HuH-7 (cell line): ENCODE measurements at regions not wholly inside any gene's neighbourhood (a gene's known extent, or its start where the extent isn't known, plus 50 kb on each side); places are given as distances from the start of the nearest gene placed in this dataset.
"Not testable (repeated sequence)": the region's sequence is repeated elsewhere in the genome, so short reads cannot be mapped to it uniquely, and the experiment has no call there.

Source experiments
- DNase-seq: peaks from one replicate; pipeline ENCODE4 v3.0.0; 2011; ENCODE audit warnings: low spot score

DNA sequence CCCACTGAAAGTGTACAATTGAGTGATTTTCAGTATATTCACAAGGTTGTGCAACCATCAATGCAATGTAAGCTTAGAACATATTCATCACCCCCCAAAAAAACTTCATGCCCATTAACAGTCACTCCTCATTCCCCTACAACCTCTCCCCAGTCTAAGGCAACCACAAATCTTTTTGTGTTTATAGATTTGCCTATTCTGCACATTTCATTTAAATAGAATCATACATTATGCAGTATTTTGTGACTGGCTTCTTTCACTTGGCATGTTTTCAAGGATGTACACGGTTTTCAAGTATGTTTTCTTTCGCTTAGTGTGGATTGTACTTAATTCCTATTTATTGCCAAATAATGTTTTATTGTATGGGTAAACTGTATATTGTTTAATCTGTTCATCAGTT lies 95.6 kb upstream of the ADRA1D start:
- no peak for DNase-seq

DNA sequence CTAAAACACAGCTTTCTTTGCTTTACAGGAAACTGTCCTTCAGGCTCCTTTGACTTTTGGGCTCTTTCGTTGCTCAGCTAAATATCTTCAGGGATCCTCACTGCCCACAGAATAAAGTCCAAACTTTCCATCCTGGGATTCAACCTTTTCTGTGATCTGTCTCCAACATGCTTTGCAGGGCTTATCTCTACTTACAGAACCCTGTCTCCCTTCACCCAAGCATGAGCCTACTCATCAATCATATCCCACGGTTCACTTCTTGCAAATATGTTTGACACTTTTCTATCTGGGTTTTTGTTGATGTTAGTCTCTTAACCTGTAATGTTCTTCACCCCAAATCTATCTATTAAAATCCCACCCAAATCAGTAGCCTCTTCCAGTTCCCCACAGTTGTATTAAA lies 93.5 kb upstream of the ADRA1D start:
- no peak for DNase-seq

DNA sequence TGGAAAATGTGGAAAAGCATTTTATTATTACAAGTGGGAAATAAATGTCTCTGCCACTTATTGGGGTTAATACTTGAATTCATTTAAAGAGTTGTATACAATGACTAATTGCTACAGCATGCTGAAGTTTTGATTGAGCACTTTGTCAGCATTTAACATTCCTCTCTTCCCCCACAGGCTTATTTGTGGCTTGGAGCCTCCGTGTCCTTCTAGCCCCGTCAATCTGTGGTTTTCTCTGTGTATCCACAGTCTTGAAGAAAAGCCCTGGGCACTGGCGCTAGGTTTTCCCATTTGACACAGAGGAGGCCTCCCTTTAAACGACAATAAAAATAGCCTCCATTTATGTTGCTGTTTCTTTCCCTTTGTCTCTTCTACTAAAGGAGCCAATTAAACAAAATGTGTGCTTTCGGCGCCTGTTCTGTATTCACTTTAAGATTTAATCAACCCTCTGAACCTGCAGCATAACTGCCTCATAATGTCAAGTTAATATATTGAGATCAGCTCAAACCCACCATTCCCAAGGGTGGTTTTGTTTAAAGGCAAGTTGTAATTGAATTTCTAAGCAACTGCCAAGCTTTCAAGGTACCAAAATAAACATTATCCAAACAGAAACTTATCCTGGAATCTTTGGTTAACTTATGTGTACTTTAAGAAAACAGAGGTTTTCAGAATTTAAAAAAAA lies 92.9 kb upstream of the ADRA1D start:
- no peak for DNase-seq

DNA sequence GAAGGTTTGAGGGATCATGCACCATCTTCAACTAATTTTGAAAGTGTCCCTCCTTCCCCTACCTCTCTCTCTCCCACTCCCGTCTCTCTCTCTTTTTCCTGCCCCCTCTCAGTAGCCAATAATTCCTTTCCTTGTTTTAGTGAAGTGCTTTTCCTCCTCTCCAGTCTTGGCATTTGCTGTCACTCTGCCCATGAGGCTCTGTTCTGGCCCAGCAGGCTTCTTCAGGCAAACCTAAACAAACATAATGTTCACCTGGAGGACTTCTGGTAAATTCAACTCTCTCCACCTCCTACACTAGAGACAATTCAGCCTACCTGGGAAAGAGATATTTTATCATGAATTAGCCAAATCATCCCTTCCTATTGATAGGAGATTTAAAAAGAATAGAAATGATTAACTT lies 86.6 kb upstream of the ADRA1D start:
- DNase-seq: no peak

DNA sequence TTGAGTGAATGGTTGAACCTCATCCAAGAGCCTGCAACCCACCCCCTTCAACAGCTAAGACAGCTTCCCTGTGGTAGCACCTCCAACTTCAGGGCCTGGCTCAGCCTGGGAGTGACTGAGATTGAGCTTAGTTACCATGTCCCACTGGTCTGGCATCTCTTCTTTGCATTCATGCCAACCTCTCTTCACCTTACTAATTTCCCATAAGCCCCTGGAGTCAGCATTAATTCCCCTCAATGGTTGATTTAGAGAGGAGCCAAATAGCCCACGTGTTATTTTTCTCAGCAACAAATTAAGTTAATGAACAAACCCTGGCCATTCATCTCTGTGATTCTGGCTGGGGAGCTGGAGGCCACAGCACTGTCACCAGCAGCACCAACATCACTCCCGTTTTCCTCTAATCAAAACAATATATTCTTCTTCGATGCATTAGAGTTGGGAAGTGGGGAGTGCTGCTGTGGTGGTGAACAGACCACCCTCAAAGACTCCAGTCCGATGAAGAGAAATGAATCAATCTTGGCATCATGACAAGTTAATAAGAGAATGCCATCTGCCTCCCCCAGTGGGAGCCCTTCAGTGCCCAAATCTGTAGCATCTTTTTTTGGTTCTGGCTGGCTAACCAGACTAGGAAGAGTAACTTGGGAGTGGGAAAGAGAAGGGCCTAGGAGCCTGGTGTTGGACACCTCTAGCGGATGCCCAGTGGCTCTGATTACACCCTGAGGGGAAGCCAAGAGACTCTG lies 83.2 kb upstream of the ADRA1D start:
- no peak for DNase-seq

DNA sequence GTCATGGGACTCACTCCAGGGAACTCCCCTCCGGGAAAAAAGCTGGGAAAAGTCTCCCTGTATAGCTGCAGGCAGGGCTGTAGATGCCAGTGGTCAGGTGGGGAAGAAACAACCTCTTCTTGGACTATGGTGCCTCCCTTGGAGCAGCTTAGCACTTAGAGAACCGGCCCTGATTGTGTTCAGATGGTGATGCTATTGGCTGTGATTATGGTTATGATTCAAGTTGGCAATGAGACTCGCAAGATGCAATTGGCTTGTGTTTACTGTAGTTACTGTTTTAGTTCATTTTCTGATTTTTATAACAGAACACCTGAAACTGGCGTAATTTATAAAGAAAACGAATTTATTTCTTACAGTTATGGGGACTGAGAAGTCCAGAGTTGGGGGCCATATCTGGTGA lies 80.9 kb upstream of the ADRA1D start:
- DNase-seq: no peak

DNA sequence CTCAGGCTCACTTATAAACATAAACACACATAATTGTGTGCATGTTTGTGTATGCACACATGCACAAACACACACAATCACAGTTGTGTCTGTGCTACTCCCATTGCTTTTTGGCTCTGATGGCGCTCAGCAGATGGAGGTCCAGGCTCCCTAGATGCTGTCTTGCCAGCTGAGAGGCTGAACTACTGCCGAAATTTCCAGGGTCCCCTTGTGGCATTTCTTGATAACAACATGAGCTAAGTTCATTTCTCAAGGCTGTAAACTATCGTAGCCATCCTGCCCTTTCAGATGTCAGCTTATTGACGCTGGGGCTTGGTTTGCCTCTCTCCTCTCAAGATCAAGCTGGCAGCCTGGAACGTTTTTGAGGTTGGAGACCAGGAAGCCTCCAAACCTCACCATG lies 80.1 kb upstream of the ADRA1D start:
- no peak for DNase-seq

DNA sequence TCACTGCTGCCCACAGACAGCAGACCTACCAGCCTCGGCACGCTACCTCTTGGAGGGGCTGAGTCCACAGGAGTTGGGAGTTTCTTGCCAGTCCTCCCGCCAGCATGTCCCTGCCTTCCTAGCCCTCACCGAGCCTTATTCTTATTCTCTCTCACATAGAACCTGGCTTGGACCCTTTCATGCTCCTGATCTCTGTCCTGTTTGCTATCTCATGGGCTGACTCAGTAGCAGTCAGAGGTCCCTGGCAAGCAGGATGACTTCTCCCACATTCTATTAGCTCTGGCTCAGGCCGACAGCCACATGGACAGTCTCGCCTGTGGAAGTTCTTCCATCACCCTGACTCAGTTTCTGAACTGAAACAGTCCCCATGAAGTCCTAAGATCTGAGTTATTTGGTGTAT lies 79.5 kb upstream of the ADRA1D start:
- DNase-seq: no peak

DNA sequence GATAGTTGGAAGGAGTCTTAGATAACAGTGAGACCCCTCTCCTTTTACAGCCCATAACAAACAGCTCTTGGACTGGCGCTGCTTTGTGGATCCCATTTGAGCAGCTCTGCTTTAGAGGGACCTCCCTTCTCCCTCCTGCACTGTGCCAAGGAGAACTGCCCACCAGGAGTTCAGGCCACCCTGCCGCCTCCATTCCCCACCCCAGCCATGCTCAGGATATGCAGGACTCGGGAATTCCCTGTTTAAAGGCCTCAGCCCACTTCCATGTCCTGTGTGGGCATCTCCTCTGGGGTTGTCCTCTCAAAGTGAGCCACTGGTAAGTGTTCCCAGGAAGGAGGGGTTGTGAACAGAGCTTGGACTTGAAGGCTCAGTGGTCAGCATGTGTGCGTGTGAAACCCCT lies 78.9 kb upstream of the ADRA1D start:
- DNase-seq: no peak

DNA sequence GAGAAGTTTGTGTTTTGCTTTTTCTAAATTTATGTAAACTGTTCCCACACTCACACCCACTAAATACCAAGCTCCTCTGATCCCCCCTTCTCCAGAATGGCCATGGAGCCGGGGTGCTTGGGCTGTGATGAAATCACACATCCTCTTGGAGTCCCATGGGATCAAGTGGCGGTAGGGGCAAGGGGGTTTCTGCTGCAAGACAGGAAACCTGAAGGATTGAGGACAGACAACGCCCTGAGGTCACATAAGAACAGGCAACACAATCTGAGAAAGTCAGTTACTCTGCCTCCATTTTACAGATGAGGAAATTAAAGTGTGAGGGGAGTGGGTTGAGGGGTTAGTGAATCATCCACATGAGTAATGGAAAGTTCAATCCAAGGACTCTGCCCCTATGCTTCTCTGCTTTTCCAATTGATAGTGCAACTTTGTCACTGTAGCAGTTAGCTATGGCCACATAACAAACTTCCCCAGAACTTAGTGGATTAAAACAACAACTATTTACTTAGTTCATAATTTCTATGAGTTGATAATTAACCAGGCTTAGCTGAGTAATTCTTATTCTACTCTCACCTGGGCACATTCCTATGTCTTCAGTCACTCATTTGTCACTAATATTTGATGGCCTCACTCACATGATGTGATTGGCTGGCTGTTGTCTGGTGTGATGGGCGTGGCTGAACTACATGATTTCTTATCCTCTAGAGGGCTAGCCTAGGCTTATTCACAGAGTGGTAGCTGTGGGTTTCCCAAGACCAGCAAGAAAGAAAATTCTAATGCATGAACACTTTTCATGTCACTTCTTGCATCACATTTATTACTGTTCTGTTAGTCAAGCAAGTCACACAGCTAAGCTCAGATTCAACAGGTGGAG lies 77.3 kb upstream of the ADRA1D start:
- DNase-seq: no peak

DNA sequence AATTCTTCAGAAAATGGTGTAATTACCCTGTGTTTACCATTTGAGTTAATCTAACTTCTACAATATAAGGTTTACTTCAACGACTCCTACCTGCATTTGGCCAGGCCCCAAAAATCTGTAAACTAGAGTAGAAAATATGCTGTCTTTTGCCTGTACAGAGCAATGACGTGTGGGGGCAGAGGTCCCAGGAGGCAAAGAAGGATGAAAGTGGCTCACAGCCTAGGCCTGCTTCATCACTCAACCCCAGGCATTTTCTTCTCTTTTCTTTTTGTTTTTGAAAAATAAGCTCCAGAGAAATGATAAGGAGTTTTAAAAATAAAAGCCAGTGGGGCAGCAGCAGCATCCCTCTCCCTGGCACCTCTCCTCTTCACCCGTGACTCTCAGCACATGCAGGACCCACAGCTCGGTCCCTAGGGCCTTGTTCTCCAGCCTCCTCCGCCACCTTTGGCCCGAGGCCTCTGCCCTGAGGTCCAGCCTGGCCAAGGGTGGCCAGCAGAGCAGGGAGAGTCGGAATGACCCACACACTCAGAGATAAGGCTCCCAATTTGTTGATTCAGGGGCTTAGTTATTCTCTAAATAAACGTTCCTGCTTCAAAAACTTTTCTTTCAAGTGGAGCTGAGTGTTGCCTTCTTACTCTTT lies 76.6 kb upstream of the ADRA1D start:
- DNase-seq: no peak

DNA sequence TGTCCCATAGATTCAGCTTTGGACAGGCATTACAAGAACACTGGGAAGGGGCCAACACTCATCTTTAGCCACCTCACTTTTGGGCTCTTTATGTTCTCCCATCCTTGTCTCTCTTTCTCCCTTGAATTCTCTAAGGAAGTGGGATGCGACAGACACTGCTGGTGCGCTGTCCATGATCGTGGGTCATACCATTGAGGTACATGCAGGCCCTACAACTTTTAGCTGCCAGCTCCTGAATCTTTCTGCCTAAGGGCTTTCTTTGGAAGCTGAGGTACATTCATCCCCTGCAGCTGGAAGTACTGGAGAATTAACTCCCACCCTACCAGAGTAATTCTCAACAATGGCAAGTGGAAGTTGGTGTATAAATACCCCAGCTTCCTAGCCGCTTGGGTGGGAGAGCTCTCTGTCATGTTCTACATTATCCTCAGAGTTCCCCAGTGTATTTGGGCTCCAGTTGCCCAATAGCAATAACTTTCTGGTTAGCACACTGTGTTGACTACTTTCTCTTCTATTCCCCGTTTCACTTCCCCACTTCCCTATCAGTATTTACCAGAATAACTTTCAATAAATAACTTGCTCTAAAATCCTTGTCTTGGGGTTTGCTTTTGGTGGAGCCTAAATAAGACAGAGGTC lies 75.6 kb upstream of the ADRA1D start:
- no peak for DNase-seq

DNA sequence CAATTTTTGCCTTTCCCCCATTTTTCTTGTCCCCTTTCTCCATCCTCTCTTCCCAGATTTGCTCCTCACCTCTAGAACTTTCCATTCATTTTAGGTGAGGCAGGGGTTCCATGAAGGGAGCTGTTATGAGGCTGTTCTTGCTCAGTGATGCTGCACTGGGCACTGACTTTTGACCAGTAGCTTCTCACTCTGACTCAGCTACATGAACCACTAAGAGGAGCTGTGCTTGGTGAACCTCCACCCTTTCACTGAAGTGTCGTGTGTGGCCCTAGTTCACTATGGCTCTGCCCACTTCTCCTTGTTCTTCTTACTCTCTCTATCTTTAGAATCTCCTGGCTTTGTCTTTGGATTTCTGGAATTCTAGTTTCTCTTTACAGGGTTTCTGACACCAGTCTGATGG lies 73.4 kb upstream of the ADRA1D start:
- DNase-seq: no peak

DNA sequence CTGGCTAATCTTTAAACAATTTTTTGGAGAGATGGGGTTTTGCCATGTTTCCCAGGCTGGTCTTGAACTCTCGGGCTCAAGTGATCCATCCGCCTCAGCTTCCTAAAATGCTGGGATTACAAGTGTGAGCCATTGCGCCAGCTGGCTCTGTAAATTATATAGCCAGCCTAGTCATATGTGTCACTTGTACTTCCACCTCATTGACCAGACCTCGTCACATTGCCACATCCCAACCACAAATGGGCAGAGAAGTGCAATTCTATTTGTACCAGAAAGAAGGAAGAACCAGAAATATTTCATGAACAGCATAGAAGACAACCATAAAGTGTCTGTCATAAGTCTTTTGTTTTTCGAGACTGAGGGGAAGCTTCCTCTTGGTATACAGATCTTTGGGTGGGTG lies 71.2 kb upstream of the ADRA1D start:
- no peak for DNase-seq

DNA sequence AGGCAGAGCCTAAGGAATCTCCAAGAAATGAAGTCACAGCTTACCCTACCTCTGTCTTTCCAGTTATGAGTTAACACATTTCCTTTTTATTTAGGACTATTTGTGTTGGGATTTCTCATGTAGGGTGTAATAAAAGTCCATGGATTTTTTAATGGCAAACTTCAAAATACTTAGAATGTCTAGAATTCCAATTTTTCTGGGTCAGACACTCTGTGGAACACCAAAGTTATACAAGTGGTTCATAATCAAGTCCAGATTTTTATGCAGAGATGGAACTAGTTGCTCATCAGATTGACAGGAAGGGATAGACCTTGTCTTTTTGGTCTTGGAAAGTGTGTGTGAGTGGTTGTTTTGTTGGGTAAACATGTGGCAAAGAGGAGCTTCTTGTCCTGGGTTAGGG lies 69.8 kb upstream of the ADRA1D start:
- no peak for DNase-seq

DNA sequence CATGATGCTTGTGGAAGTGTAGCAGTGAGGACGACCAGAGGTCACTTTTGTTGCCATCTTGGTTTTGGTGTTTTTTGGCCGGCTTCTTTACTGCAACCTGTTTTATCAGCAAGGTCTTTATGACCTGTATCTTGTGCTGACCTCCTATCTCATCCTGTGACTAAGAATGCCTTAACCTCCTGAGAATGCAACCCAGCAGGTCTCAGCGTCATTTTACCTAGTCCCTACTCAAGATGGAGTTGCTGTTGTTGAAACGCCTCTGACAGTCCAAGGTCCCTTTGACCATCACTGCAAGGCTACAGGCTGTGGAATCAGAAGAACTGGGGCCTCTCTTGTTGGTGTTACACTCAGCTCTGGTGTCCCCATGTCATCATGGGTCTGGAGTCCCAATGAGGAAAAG lies 61.5 kb upstream of the ADRA1D start:
- DNase-seq: not testable (repeated sequence)

DNA sequence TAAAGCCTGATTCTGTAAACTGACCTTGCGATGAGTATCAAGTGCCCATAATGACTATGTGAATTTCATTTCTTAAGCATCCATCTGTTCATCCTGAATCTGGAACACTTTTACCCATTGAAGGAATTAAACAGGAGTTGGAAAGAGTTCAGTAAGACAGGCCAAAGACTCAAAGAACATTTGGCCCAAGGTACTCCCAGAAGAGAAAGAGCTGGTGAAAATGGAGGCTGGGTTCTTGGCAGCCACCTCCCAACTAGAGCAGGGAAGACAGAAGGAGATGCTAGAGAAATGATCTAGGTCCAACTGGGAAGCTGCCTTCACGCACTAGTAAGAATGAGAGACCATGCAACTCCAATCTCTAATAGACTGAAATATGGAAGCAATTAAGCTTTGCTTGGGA lies 57.1 kb upstream of the ADRA1D start:
- no peak for DNase-seq

DNA sequence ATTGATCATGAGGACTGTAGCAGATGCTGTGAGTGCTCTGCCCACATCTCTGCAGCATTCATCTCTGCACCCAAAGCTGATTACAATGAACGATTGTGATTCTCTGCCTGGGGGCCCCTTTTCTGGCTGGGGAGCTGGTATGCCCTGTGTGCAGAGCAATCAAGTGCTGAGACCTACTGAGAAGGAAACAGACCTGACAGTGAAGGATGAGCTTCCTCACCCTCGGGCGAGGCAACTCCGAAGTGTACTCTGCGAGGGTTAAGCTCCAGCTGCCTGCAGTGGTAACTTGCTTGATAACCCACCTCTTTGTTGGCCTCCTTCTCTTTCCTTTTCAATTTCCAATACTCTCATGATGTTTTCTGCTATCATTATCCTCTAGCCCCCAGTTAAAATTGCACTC lies 56.0 kb upstream of the ADRA1D start:
- no peak for DNase-seq

DNA sequence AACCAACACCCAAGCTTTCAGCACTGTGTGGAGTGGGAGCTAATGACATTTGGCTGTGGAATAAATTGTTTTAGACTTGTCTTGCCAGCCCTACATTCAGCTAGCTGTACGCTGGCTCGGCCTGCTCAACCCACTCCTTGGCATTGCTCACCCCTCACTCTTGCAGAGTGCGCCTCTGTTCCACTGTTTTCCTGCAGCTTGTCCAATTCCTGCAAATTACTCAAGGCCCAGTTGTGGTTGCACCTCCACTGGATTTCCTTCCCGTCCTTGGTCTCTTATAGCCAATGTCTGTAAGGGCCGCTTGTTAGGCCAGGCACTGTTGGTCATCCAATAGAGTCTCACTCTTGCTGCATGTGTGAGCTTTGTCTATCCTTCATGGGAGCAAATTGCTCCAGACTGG lies 55.5 kb upstream of the ADRA1D start:
- DNase-seq: no peak

DNA sequence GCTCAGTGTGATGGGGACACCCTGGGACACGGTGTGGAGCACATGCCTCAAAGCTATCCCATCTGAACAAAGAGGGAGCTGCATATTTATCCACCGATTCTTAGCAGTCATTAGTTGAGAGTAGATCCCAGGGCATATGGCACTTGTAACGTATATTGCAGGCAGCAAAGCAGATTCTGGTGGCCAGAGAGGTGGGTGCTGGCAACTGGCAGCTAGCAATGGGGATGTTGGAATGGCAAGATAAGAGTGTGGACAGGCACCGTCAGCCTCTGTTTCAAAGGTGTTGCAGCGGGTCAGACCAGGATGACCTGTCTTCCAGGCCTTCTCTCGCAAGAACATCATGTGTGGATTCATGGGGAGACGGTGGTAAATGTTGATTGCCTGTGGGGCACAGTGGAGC lies 54.0 kb upstream of the ADRA1D start:
- DNase-seq: no peak

DNA sequence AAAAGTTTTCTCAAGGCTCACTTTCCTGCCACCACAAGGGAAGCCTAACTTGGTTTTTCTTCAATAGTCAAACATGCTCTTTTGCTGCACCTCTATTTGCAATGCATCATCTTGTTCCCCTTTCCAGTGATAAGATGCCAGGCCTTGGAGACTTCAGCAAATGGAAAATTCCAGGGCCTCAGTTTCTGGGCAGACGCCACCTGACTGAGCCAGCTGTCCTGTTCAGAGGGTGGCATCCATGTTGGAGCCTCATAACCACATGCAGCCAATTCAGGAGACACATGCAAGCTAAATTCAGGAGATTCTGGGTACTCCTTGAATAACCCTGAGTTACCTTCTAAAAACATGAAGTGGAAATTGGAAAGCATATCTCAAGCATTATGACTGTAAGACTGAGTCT lies 51.8 kb upstream of the ADRA1D start:
- DNase-seq: no peak

DNA sequence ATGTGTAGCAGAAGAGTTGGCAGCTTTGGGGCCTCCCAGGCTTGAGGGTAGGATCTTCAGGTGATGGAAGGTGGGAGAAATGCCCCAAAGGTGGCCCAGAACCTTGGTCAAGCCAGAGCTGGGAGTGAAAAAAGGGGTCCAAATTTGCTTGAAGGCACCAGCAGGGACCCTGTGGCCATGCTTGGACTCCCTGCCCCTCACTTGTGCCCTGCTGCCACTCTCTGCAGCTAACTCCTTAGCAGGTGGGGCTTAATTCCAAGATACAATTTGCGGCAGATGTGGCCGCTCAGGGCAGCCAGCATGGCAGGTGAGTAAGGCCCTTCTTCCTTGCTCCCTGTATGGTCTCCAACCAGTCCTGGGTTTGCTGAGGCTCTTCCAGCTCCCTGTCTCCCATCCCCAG lies 51.3 kb upstream of the ADRA1D start:
- no peak for DNase-seq
